Urothelium cell line (cell line): ENCODE measurements at regions not wholly inside any gene's neighbourhood (a gene's known extent, or its start where the extent isn't known, plus 50 kb on each side); places are given as distances from the start of the nearest gene placed in this dataset.
A peak's percentile ranks its signal among the peaks of the same experiment; 100 is the strongest.
"Not testable (repeated sequence)": the region's sequence is repeated elsewhere in the genome, so short reads cannot be mapped to it uniquely, and the experiment has no call there.

Source experiments
- DNase-seq: peaks from one replicate; pipeline ENCODE4 v3.0.0; 2011; ENCODE audit warnings: low spot score, mixed read lengths
- FAIRE-seq: peaks from 2 replicates; lab custom pipeline; 2011; peaks lifted over from hg19 to GRCh38; lab: Jason Lieb, UNC

DNA sequence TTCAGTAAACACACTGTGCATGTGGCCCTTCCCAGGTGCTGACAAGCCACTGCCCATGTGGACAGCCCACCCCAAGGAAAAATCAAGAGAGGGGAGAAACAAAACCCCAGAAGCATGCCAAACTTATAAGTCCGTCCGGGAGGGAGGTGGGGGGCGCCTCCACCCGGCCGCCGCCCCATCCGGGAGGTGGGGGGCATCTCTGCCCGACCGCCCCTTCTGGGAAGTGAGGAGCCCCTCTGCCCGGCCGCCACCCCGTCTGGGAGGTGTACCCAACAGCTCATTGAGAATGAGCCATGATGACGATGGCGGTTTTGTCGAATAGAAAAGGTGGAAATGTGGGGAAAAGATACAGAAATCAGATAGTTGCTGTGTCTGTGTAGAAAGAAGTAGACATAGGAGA is 53.8 kb upstream of the C2CD4B start:
- DNase-seq (no peak), FAIRE-seq (no peak)

DNA sequence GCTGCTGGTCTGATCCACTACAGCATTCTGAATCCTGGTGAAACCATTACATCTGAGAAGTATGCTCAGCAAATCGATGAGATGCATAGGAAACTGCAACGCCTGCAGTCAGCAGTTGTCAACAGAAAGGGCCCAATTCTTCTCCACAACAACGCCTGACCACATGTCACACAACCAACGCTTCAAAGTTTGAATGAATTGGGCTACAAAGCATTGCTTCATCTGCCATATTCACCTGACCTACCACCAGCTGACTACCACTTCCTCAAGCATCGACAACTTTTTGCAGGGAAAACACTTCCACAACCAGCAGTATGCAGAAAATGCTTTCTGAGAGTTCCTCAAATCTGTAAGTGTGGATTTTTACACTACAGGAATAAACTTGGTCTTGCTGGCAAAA is 54.7 kb upstream of the C2CD4B start:
- DNase-seq (no peak), FAIRE-seq (no peak)

GRCh38 chr15:62223020-62223419 is 57.9 kb upstream of the C2CD4B start:
- DNase-seq (no peak), FAIRE-seq (no peak)

DNA sequence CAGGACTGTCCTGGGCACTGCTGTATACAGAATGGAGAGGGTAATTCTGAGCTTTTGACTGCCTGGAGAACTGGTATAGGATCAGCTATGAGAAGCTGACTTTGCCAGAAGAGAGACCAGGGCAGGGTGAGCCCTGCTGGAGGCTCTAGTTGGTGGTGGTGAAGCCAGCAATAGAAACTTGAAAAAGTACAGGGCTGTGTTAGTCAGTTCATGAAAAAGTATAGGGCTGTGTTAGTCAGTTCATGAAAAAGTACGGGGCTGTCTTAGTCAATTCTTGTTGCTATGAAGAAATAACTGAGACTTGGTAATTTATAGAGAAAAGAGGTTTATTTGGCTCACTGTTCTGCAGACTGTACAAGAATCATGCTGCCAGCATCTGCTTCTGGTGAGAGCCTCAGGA is 63.5 kb upstream of the C2CD4B start:
- no peak for FAIRE-seq

DNA sequence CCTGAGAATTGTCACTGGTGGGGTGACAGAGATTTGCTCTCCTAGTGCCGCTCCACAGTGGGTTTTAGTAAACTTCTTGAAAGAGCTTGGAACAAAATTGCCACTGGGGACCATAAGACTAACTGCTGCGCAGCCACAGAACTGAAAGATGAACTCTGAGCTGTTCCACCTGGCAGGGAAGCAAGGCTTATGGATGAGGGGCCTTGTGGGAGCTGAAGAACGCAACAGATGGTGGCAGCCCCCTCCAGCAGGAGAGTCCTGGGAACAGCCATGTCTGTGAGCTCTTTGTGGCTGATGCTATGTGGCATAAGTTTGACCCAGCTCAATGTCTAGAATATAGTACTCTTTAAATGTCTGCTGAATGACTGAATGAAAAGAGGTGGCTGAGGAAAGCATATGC is 66.8 kb upstream of the C2CD4B start:
- no peak for DNase-seq
- FAIRE-seq: no peak

More for the DNA sequence above, 63.5 kb upstream of the C2CD4B start:
- DNase-seq: no peak

DNA sequence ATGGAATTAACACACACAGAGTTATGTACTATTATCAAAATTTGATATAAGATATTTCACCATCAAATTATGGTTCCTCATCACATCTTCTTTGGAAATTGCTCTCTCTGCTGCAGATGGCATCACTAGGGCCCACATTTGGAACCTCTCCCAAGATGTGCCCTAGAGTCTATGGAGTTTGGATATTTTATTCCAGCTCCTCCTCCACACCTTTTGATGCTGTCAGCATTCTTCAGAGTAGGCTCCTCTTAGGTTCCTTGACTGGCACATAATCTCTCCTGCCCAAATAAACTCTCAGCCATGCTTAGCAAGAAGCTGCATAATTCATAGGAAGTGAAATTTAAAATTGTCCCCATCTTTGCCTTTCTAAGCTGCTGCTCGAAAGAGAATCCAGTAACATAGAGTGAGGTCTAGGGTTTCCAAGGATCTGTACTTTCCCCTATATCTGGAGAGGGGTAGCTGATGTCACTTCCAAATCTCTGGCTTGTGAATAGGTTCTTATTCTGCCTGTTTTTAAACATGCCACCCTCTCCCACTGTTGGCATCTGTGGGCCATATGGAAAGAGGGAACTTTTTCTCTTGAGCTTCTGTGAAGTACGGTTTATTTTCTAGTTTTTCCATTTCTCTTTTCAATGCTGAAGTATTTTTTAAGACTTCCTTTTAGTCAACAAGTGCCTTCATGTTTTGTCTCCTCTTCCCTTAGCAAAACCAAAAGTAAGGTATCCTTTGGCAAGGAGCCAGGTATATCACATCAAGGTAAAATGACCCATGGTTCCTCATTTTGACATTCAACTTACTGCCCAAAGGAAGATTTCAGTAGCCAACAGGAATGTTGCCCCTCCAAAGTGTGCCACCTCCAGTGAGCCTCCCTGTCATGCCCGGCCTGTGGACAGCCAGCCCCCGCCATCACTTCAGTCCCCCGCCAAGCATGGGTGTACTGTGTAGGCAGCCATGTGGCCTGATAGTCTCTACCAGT is 75.3 kb upstream of the C2CD4B start:
- peak; percentile 17 for FAIRE-seq

GRCh38 chr15:62241135-62241770 is 76.2 kb upstream of the C2CD4B start:
- DNase-seq: no peak
- peak; percentile 95 for FAIRE-seq

More for the DNA sequence above, 75.3 kb upstream of the C2CD4B start:
- no peak for DNase-seq

- FAIRE-seq: peak; percentile 20
- no peak for DNase-seq
These were observed 77.9 kb upstream of the C2CD4B start for GRCh38 chr15:62242999-62243398.

DNA sequence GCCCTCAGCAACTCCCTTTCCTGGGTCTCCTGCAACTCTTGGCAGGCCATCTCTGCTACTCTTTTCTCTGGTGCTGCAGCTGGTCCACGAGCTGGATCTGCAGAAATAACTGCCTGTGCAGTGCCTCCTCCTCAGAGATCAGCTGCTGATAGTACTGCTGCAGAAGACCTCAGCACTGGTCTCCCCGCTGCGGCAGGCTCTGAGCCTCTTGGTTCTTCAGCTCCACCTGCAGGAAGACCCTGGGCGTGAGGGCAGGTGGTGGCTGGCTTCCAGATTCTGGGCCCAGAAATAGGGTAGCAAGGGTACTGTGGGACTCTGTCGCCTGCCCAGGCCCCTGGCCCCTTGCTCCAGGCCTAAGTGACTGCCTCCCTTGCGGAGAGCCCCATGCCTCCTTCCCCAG is 79.7 kb upstream of the C2CD4B start:
- no peak for DNase-seq

DNA sequence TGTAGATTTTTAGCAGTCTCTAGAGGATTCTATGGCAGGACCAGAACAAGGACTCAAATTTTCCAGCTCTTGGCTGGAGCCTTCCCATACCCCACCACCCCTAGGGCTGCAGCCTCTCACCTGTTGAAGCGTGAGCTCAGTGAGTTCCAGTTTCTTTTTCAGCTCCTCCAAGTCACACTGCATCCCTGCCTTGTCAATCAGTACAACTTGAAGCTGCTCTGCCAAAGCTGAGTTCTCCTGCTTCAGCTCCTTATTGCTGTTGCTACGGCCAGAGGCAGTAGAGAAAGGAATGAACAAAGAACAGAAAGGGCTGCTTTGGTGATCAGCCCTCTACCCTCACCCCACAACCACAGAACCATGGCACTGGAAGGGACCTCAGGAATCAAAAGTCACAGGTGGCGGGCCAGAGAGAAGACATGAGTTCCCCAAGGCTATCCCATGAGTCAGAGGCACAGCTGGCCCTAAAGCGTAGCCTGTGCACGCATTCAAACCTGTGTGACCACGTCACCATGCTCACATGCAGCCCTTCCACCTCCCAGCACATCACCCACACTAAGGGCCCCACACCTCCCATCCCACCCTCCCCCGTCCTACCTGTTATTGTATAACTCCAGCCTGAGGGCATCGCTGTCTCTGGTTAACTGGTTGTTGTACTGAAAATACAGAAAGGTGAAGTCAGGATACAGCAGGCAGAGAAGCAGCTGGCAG is 83.3 kb upstream of the C2CD4B start:
- DNase-seq (no peak), FAIRE-seq (peak; percentile 48)

More for the DNA sequence above, 79.7 kb upstream of the C2CD4B start:
- FAIRE-seq: no peak

DNA sequence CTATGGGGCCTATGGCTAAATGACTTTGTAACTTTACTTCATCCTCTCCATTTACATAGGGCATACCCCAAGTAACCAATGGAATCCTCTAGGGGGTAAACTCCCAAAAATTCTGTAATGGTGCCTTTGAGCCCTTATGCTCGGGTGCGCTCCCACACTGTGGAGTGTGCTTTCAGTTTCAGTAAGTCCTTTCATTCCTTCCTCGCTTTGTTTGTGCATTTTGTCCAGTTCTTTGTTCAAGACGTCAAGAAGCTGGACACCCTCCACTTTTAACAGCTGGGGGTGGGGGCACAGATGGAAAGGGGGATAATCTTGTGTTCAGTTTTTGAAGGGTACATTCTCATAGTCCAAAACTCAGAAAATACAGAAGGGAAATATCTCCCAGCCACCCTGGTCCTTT is 84.4 kb upstream of the C2CD4B start:
- FAIRE-seq (no peak), DNase-seq (no peak)

DNA sequence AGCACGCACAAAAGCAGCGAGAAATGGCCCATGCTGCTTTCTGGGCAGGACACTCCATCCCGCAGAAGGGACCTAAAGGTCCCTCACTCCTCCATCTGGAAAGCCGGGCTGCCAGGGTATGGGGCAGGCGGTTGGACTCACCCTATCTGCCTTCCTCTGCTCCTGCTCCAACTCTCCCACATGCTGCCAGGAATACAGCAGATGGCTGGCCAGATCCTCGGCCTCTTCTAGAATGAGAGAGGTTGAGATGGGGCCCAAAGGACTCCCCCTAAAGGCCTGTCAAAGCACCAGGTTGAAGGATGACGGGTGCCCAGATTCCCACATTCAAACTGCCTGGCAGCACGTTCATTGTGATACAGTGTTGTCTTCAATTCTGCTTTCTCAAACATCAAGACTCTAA is 85.1 kb upstream of the C2CD4B start:
- DNase-seq (no peak), FAIRE-seq (no peak)

DNA sequence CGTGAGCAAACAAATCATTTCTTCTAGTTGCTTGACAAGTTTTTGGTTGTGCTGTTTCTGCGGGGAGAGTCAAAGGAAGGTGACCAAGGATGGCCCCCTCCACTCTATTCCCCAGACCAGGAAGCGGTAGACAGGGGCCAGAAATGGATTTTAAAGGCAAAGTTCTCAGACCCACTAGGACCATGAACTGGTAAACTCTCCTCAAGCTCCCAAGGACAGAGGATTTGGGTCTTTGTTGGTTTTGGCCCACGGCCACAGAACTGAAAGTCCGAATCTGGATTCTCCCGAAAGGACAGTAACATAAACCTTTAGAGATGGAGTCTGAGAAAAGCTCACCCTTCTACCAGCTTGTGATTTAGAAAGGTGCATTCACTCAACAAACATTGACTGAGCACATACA is 85.9 kb upstream of the C2CD4B start:
- no peak for DNase-seq
- no peak for FAIRE-seq

GRCh38 chr15:62253294-62253693 is 88.2 kb upstream of the C2CD4B start:
- no peak for FAIRE-seq
- no peak for DNase-seq

- peak; percentile 68 for DNase-seq
- FAIRE-seq: no peak
These were observed 89.3 kb upstream of the C2CD4B start for GRCh38 chr15:62254137-62254934.

DNA sequence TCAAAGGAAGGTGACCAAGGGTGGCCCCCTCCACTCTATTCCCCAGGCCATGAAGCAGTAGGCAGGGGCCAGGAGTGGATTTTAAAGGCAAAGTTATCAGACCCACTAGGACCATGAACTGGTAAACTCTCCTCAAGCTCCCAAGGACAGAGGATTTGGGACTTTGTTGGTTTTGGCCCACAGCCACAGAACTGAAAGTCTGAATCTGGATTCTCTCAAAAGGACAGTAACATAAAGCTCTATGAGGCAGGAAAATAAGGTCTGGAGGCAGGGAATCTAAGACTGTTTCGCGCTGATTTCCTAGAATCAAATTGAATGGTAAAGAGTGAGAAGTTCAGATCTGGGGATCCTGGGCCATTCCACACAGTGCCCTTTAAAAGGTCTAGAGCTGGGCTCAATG is 91.3 kb upstream of the C2CD4B start:
- FAIRE-seq: peak; percentile 13
- not testable (repeated sequence) for DNase-seq

GRCh38 chr15:62257996-62258521 is 93.0 kb upstream of the C2CD4B start:
- DNase-seq (no peak), FAIRE-seq (no peak)

DNA sequence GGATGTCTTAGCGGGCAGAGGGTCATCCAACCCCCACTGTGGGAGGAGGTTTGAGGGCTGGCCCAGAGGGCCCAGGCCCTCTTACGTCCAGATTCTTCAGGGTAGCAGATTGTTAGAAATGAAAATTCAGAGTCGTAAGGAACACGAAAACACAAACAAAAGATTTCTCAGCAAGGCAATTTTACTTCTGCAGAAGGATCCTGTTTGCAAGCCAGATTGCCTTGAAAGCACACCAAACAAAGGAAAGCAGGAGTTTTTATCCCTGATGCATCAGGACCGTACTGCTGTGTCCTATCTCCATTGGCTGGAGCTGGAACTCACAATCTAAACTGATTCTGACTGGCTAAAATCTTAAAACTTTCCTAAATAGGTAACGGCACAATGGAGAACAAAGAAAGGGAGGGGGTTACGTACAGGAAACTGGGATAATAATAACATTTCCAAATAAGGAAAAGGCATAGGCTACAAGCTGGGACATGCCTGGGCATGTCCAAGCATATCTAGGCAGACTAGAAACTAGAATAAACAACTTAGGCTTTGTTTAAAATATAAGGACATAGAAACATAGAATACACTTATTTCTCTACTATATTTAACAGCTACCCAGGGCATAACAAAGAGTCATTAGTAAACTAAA is 97.3 kb upstream of the C2CD4B start:
- DNase-seq (no peak), FAIRE-seq (no peak)

GRCh38 chr15:62264196-62264595 is 99.1 kb upstream of the C2CD4B start:
- no peak for FAIRE-seq
- DNase-seq: no peak

DNA sequence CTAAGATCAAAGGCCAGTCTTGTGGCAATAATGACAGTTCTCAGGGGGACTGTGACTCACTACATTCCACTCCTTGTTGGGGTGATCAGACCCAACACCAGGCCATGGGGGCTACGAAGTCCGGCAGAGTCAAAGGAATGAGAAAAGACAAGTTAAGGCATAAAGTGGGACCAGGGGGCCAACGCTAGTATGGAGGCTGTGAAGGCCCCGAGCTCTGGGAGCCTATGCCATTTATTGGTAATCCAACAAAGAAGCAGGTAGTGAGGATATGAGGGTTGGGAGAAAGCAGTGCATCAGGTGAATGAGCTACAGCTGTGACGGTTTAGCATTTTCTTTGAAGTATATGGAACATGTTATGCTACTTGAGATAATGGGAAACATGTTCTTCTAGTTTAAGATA is 104.4 kb upstream of the C2CD4B start:
- no peak for FAIRE-seq

More for the DNA sequence above, 104.4 kb upstream of the C2CD4B start:
- DNase-seq: no peak
